Panc1 (cell line): ENCODE measurements at regions not wholly inside any gene's neighbourhood (a gene's known extent, or its start where the extent isn't known, plus 50 kb on each side); places are given as distances from the start of the nearest gene placed in this dataset.

Experiments used
- CTCF ChIP-seq: fragments of 450-650 bp; IDR thresholded peaks from 2 replicates; pipeline ENCODE4 v1.5.1; 2017; ENCODE audit warnings: mild to moderate bottlenecking
- POLR2AphosphoS5 ChIP-seq: IDR thresholded peaks from 2 replicates; pipeline ENCODE4 v1.6.1; 2012; ENCODE audit warnings: mild to moderate bottlenecking, low read depth, low read length, moderate library complexity
- REST ChIP-seq, 2 experiments: IDR thresholded peaks; 2 replicates each; pipeline ENCODE4 v1.6.1; 2011 to 2012; ENCODE audit warnings: low read depth in 2 of 2, control low read depth in 1 of 2, low read length in 1 of 2, mild to moderate bottlenecking in 1 of 2, moderate library complexity in 1 of 2; ENCODE audit not compliant: insufficient read depth in 1 of 2
- TCF7L2 ChIP-seq: IDR thresholded peaks from 2 replicates; pipeline ENCODE4 v1.6.1; 2011; ENCODE audit warnings: mild to moderate bottlenecking, low read depth, low read length, inconsistent platforms

DNA sequence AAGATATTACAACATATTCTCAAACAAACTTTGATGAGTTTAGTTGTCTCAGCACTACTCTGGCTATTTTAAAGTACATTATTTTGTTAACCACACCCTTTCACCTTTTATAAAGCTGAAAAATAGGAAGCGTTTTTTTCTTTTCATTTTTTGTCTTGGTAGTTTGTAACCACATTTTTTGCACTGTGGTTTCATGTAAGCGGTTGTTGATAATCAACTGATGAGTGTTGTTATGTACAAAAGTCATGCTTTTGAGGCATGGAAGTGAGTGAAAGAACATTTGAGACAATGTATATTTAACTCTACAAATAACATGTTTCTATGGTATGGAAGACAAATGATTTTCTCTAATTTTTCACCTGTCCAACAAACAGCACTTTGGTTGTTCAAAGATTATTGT, 52.1 kb upstream of the ATP2B1 start:
- TF ChIP-seq CTCF, result no peak
- TF ChIP-seq REST (IDR thresholded peaks at IDR 0.05; ENCODE audit: insufficient read depth in 1 of 2, low read depth in 2 of 2, low read length in 1 of 2), result no peak
- no peak for TF ChIP-seq TCF7L2
- no peak for TF ChIP-seq POLR2AphosphoS5
